ENCODE measurements at regions not wholly inside any gene's neighbourhood (a gene's known extent, or its start where the extent isn't known, plus 50 kb on each side); places are given as distances from the start of the nearest gene placed in this dataset.

DNA sequence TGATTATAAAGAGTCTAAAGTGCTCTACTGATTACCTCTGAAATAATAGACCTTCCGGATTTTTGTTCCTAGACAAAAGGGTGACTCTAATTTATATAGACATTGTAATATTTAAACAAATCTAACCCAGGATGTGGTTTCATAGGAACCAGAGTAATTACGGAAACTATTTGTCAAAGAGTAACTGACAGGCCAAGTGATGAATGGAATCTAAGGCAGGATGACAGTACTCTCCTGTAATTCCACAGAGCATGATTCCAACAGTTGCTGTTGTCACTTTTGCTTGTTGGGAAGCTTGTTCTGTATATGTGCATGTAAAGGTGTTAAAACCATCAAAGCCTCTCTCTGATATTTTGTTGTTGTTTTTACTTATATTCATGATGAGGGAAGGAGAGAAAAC lies 1141.0 kb downstream of the IGSF11 start:
- no peak for TF ChIP-seq POLR2A (IDR thresholded peaks at IDR 0.05)
- TF ChIP-seq, protein P1, sequence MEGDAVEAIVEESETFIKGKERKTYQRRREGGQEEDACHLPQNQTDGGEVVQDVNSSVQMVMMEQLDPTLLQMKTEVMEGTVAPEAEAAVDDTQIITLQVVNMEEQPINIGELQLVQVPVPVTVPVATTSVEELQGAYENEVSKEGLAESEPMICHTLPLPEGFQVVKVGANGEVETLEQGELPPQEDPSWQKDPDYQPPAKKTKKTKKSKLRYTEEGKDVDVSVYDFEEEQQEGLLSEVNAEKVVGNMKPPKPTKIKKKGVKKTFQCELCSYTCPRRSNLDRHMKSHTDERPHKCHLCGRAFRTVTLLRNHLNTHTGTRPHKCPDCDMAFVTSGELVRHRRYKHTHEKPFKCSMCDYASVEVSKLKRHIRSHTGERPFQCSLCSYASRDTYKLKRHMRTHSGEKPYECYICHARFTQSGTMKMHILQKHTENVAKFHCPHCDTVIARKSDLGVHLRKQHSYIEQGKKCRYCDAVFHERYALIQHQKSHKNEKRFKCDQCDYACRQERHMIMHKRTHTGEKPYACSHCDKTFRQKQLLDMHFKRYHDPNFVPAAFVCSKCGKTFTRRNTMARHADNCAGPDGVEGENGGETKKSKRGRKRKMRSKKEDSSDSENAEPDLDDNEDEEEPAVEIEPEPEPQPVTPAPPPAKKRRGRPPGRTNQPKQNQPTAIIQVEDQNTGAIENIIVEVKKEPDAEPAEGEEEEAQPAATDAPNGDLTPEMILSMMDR (IDR thresholded peaks at IDR 0.05) = no peak

All from adrenal gland (tissue), 5 donors.